Peyer's patch (tissue), 4 donors: ENCODE measurements at regions not wholly inside any gene's neighbourhood (a gene's known extent, or its start where the extent isn't known, plus 50 kb on each side); places are given as distances from the start of the nearest gene placed in this dataset.

Experiments
- CTCF ChIP-seq, 6 experiments: fragments of 450-650 bp in 4 of 6; fragments of 200-600 bp in 2 of 6; sonication (generic) in 1 of 6; IDR thresholded peaks; one replicate each; pipeline ENCODE4 v1.5.1; 2017 to 2019; ENCODE audit warnings: antibody characterized with exemption in 6 of 6, mild to moderate bottlenecking in 3 of 6, moderate library complexity in 1 of 6
- POLR2A ChIP-seq, 2 donors: fragments of 450-650 bp; IDR thresholded peaks; one replicate each; pipeline ENCODE4 v1.5.1; 2017; ENCODE audit warnings: antibody characterized with exemption in 2 of 2, mild to moderate bottlenecking in 2 of 2, moderate library complexity in 2 of 2

GRCh38 chr15:69973880-69974279, 123.8 kb downstream of the TLE3 start:
- no peak for TF ChIP-seq POLR2A (IDR thresholded peaks at IDR 0.05)
- TF ChIP-seq CTCF (IDR thresholded peaks at IDR 0.05): no peak
